ENCODE measurements at regions not wholly inside any gene's neighbourhood (a gene's known extent, or its start where the extent isn't known, plus 50 kb on each side); places are given as distances from the start of the nearest gene placed in this dataset.
"Not testable (repeated sequence)": the region's sequence is repeated elsewhere in the genome, so short reads cannot be mapped to it uniquely, and the experiment has no call there.

DNA sequence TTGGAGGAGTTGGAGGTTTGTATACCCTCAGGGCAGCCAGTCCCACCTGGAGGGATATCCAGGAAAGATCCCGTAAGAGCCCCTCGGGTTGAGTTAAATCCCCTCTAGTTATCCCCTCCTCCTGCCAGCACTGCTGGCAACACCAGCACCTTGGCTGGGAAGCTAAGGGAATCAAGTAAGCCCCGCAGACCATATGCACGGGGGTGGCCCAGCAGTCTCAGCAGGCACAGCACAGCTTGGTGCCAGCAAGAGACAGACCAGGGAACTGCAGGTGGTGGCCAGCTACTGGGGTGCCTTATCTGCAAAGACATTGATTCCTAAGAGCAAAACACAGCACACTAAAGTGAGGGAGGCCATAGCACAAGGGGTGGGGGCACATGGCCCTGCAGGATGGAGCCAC lies 173.8 kb downstream of the GOLGA6L4 start:
- DNase-seq (ENCODE audit: low read depth) = not testable (repeated sequence)

DNA sequence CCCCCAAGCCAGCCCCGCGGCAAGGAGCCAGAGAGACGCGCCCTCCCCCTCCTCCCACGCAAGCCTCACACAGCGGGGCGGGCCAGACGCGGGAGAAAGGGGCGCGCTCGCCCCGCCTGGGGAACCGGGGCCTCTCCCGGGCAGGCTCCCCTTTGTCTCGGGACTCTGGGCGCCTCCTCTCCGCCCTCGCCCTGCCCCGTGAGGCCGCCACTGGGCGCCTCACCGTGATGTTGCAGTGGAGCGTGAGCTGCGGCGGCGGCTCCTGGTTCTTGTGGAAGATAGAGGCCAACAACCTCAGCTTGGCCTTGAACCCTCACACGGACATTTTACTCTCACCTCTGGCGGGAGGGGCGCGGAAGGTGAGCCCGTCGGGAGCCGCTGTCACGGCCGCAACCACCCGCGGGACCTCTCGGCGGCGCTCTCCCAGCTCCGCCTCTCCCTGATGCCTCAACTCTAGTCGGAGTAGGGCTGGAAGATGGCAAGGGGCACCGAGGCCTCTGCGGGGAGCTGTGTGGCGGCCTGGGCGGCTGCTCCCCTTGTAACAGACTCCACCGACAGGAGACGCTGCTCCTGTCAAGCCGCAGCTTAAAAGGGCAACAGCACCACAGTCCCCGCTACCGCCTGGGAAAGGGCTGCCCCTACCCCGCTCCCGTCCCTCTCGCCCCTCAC lies 179.2 kb upstream of the ZSCAN2 start:
- not testable (repeated sequence) for DNase-seq (ENCODE audit: low read depth)

GRCh38 chr15:84425327-84425726 lies 175.5 kb upstream of the ZSCAN2 start:
- DNase-seq (ENCODE audit: low read depth) = not testable (repeated sequence)

DNA sequence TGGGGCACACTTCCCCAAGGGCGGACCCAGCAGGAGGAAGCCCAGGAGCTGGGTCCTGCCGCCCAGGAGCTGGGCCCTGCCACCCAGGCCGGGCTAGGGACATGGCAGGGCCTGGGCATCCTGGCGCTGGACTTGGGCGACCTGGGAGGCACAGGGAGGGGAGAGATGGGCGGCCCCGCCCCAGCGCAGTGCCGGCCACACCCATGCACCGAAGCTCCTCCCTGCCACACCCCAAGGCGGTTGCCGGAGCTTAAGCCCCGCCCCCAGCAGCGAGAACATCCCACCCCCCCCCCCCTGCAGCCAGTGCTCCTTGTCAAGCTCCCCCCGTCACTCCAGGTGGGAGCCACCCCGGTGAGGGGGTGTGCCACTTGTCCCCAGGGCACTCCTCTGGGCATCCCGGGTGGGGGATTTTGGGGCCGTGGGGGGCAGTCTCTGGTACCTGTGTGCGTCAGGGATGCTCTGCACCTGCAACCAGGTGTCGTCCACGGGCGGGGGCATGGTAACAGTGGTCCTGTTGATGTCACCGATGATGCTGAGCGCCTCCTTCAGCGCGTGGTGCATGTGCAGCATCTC lies 127.4 kb upstream of the ZSCAN2 start:
- DNase-seq (ENCODE audit: low read depth) = not testable (repeated sequence)

GRCh38 chr15:84476364-84477033 lies 124.3 kb upstream of the ZSCAN2 start:
- not testable (repeated sequence) for DNase-seq (ENCODE audit: low read depth)

DNA sequence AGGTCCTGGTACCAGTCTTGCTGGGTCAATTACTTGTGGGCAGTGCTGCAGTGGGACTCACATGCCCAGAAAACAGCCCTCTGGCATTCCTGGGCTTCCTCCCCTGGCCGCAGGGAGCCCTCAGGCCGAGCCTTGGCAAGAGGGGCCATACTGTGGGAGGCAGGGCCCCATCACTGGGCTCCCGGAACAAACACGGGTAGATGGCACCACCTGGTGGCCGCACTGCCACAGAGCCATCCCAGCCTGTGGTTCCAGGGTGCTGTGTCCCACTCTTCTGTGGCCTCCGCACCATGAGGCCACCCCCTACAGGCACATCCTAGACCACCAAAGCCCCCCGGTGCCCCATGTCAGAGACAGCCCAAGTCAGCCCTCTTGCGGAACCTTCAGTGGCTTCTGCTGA lies 123.3 kb upstream of the ZSCAN2 start:
- not testable (repeated sequence) for DNase-seq (ENCODE audit: low read depth)

DNA sequence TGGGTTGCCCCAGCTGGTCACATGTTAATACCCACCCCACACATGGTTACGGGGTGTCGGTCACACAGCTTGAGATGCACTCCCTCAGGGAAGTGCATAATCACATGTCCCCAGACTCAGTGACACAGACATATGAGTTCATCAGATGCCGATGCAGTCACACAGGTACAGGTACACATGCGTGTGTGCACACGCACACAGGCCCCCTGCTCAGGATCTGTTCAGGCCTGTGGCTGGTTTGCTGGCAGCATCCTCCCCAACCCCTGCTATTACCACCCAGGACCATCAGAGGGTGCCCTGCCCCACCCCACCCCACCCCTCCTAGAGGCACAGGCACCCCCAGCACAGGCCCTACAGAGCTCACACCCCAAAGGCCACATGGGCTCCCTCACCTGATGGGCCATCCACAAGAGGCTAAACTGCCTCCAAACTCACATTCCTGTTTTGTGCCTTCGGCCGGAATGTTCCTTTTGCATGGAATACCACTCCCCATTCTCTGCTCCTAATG lies 120.6 kb upstream of the ZSCAN2 start:
- not testable (repeated sequence) for DNase-seq (ENCODE audit: low read depth)

DNA sequence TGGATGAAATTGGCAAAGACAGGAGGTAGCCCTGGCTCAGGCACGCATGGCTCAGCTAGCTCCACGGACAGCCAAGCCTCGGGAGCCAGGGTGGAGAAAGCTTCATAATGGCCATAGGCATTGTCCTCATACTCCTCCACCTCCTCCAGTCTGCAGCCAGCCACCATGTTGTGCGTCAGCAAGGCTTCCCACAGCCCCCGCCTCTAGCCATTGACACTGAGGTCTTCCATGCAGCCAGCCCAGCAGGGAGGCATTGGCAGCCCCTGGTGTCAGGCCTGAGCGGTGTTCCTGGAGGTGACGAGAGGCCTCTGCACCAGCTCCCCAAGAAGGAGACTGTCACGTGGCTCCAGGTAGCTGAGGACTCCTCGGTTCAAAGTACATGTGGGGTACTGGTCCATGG lies 117.0 kb upstream of the ZSCAN2 start:
- not testable (repeated sequence) for DNase-seq (ENCODE audit: low read depth)

DNA sequence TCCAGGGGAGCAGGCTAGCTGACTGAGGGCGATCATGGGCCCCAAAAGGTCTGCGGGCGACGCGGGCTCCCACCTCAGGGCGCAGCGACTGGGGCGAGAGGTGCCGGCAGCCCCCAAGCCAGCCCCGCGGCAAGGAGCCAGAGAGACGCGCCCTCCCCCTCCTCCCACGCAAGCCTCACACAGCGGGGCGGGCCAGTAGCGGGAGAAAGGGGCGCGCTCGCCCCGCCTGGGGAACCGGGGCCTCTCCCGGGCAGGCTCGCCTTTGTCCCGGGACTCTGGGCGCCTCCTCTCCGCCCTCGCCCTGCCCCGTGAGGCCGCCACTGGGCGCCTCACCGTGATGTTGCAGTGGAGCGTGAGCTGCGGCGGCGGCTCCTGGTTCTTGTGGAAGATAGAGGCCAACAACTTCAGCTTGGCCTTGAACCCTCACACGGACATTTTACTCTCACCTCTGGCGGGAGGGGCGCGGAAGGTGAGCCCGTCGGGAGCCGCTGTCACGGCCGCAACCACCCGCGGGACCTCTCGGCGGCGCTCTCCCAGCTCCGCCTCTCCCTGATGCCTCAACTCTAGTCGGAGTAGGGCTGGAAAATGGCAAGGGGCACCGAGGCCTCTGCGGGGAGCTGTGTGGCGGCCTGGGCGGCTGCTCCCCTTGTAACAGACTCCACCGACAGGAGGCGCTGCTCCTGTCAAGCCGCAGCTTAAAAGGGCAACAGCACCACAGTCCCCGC lies 100.5 kb upstream of the ZSCAN2 start:
- not testable (repeated sequence) for DNase-seq (ENCODE audit: low read depth)

- DNase-seq (ENCODE audit: low read depth) = not testable (repeated sequence)
These were observed 97.7 kb upstream of the ZSCAN2 start for GRCh38 chr15:84503101-84503500.

DNA sequence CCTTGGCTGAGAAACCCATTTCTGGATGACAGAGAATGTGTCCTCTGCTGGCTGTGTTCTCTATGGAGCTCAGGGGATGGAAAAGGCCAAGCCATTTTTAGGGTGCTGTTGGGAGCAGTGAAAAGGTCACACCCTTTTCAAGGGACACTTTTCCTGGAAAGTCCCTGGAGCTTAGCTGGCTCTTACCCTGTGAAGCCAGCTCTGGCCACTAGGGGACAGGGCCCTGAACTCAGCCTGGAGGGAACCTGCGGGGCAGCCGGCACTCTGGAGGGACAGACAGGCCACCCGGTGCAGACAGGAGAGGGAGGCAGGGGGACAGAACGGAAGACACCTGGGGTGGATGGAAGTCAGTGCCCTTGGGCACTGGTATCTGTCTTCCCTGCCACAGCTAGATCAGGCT lies 95.3 kb upstream of the ZSCAN2 start:
- not testable (repeated sequence) for DNase-seq (ENCODE audit: low read depth)

DNA sequence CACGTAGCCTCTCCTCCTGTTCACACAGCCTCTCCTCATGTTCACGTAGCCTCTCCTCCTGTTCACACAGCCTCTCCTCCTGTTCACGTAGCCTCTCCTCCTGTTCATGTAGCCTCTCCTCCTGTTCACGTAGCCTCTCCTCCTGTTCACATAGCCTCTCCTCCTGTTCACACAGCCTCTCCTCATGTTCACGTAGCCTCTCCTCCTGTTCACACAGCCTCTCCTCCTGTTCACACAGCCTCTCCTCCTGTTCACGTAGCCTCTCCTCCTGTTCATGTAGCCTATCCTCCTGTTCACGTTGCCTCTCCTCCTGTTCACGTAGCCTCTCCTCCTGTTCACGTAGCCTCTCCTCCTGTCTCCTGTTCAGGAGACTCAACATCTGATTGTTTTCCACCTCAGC lies 88.5 kb upstream of the ZSCAN2 start:
- DNase-seq (ENCODE audit: low read depth) = not testable (repeated sequence)

DNA sequence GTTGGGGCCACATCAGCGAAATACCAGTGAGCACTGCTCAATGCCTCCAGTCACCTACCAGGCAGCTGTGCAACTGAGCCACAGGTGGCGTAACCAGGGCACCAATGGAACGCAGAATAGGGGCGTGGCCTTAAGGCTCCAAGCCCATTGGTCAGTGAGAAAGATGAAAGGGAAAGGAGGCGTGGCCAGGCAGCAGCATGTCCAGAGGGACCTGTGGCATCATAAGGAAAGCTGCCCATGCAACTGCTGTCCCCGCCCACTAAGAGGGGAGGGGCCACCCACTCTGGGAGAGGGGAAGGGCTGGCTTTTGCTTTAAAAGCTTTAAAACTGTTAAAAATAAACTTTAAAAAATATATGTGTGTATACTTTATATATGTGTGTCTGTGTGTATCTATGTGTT lies 84.0 kb upstream of the ZSCAN2 start:
- DNase-seq (ENCODE audit: low read depth) = not testable (repeated sequence)

- not testable (repeated sequence) for DNase-seq (ENCODE audit: low read depth)
These were observed 75.1 kb upstream of the ZSCAN2 start for GRCh38 chr15:84525491-84526344.

DNA sequence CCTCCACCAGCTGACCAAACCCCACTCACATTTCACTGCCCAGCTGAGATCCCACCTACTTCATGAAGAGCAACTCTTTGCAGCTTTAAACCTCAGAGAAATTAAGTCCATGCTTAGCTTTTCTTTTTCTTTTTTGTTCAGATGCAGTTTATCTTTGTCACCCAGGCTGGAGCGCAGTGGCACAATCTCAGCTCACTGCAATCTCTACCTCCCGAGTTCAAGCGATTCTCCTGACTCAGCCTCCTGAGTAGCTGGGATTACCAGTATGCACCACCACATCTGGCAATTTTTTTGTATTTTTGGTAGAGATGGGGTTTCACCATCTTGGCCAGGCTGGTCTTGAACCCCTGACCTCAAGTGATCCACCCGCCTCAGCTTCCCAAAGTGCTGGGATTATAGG lies 70.1 kb upstream of the ZSCAN2 start:
- DNase-seq (ENCODE audit: low read depth) = not testable (repeated sequence)

DNA sequence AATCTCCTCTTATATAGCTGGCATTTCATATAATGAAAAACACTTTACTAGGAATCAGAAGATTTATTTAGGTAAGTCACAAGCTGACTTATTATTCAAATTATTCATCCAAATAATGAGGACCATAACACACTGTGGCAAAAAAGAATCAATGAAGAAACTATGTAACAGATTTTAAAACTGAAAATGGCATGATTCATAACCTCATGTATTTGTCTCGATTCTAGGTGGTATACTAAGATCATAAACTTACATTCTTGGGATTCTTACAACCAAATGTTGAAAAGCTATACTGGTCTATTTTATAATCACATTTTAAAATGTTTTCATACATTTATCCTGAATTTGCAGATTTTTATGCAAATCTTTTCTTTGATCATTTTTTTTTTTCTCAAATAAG lies 69.6 kb upstream of the ZSCAN2 start:
- not testable (repeated sequence) for DNase-seq (ENCODE audit: low read depth)

GRCh38 chr15:84531709-84532367 lies 69.0 kb upstream of the ZSCAN2 start:
- not testable (repeated sequence) for DNase-seq (ENCODE audit: low read depth)

DNA sequence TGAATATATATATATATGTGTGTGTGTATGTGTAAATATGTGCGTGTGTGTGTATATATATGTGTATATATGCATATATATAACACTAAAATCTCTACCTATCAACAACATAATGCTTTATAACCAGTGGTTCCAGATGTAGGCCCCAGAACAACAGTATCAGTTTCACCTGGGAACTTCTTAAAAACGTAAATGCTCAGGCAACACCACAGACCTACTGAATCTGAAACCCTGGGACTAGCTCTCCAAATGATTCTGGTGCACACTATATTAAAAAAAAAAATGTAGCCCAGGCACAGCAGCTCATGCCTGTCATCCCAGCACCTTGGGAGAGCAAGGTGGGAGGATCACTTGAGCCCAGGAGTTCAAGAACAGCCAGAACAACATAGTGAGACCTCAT lies 67.1 kb upstream of the ZSCAN2 start:
- not testable (repeated sequence) for DNase-seq (ENCODE audit: low read depth)

DNA sequence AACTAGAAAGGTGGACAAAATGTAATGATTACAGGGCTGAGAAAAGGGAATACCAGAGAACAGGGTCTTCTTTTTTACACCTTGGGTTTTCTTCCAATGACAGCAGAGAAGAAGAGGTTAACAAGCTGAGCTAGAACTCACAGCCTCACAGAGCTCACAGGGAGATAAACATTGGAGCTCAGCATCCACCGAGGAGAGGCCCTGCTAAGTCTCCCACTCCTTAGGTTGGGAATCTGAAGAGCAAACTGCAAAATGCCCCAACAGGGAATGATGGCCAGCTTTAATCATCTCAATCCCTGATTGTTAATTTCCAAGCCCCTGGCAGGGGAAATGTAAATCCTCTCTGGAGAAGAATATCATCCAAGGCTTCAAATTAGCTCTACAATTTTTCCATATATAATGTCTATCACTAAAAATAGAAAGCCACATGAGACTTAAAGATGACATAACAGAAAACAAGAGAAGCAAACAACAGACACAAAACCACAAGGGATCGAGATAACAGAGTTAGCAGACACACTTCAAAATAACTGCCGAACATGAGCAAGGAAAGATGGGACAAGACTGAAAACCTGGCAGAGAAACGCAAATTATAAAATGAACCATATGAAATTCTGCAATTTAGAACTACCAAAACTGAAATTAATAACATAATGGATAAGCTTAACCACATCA lies 66.1 kb upstream of the ZSCAN2 start:
- DNase-seq (ENCODE audit: low read depth) = not testable (repeated sequence)

- DNase-seq (ENCODE audit: low read depth) = not testable (repeated sequence)
These were observed 64.6 kb upstream of the ZSCAN2 start for GRCh38 chr15:84536181-84536580.
